Tibial artery (tissue), 4 donors: ENCODE measurements at regions not wholly inside any gene's neighbourhood (a gene's known extent, or its start where the extent isn't known, plus 50 kb on each side); places are given as distances from the start of the nearest gene placed in this dataset.

Experiments used
- DNase-seq, 2 donors: peaks; one replicate each; pipeline ENCODE4 v3.0.0-alpha.2; 2019
- H3K27ac ChIP-seq, 2 donors: fragments of 200-600 bp; sonication (generic) in 1 of 2; 1 replicate in 1 of 2; 2 replicates in 1 of 2; pipeline ENCODE4 v1.5.1; 2018 to 2019; ENCODE audit warnings: mild to moderate bottlenecking in 1 of 2
- H3K27me3 ChIP-seq, 2 donors: fragments of 200-600 bp; sonication (generic) in 1 of 2; one replicate each; pipeline versions ENCODE4 v1.5.1 to v1.6.0; 2016 to 2019
- H3K36me3 ChIP-seq, 3 donors: fragments of 200-600 bp; sonication (generic) in 2 of 3; one replicate each; pipeline ENCODE4 v1.5.1; 2016 to 2019; ENCODE audit warnings: mild to moderate bottlenecking in 2 of 3
- H3K4me1 ChIP-seq, 4 donors: fragments of 200-600 bp; sonication (generic) in 2 of 4; 1 replicate in 3 of 4; 2 replicates in 1 of 4; pipeline ENCODE4 v1.5.1; 2016 to 2019
- H3K4me3 ChIP-seq, 2 donors: fragments of 200-600 bp; sonication (generic) in 1 of 2; 1 replicate in 1 of 2; 2 replicates in 1 of 2; pipeline ENCODE4 v1.5.1; 2018 to 2019; ENCODE audit warnings: mild to moderate bottlenecking in 2 of 2
- H3K9me3 ChIP-seq, 3 donors: fragments of 200-600 bp; sonication (generic) in 1 of 3; one replicate each; pipeline ENCODE4 v1.5.1; 2016 to 2019
- intact Hi-C: fragments of 100-400 bp; cut with DNase I; formaldehyde crosslinking; loops from one replicate; pipeline ENCODE4 v1.15.0; 2023; ENCODE audit warnings: low total_unique reads
- TF ChIP-seq, protein P1 (sequence below), 2 experiments: fragments of 200-600 bp in 1 of 2; fragments of 450-650 bp in 1 of 2; IDR thresholded peaks; one replicate each; pipeline ENCODE4 v1.5.1; 2017 to 2019; ENCODE audit warnings: antibody characterized with exemption in 2 of 2, mild to moderate bottlenecking in 1 of 2, moderate library complexity in 1 of 2

DNA sequence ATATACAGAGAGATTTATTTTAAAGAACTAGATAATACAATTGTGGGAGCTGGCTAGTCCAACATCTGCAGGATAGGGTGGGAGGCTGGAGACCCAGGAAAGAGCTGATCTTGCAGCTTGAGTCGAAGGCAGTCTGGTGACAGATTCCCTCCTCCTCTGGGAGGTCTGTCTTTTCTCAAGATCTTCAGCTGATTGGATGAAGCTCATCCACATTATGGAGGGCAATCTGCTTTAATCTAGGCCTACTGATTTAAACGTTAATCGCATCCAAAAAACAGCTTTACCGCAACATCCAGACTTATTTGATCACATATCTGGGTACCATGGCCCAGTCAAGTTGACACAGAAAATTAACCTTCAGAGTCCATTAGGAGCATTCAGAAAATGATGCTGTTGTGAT lies 168.1 kb downstream of the ATPSCKMT start:
- Histone ChIP-seq H3K27me3 (no peaks in the 10 kb centered on the region), H3K4me1 (no peaks in the 10 kb centered on the region), H3K36me3 (no peaks in the 10 kb centered on the region), H3K9me3 (no peaks in the 10 kb centered on the region), H3K4me3 (no peak overlapping the region), H3K27ac (no peak overlapping the region)
- TF ChIP-seq, protein P1, sequence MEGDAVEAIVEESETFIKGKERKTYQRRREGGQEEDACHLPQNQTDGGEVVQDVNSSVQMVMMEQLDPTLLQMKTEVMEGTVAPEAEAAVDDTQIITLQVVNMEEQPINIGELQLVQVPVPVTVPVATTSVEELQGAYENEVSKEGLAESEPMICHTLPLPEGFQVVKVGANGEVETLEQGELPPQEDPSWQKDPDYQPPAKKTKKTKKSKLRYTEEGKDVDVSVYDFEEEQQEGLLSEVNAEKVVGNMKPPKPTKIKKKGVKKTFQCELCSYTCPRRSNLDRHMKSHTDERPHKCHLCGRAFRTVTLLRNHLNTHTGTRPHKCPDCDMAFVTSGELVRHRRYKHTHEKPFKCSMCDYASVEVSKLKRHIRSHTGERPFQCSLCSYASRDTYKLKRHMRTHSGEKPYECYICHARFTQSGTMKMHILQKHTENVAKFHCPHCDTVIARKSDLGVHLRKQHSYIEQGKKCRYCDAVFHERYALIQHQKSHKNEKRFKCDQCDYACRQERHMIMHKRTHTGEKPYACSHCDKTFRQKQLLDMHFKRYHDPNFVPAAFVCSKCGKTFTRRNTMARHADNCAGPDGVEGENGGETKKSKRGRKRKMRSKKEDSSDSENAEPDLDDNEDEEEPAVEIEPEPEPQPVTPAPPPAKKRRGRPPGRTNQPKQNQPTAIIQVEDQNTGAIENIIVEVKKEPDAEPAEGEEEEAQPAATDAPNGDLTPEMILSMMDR (IDR thresholded peaks at IDR 0.05), result no peak
- no peak for DNase-seq
- intact Hi-C loops, result no loop called here

DNA sequence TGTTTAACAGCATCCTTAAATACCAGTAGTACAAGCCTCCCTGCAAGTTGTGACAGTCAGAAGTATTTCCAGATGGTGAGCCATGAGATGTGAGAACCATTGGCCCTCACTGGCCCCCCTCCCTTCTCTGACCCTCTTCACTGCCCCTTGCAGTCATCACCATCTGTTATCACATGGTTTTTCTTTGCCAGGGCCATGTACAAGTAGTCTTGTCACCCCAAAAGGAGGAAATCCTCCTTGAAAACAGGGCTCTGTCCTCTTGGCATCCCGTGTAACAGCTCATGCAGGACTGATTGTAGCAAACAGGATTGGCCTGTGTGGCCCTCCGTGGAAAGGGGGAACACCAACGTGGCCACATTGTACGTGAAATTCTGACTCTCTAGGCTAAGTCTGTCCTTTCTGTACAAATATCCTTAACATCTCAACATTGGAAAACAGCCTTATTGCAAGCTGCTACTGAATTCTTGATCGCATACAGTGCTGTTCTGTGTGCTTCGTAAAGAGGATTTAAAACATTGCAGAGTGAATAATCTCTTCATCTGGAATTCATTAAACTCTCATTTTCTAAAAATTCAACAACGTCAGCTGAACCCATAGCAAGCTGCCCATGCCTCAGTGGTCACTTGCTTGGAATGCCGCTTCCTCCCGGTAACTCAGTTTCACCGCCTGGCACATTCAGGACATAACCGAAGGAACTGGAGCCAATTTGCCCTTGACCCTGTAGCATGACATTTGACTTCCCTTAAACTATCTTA lies 171.7 kb downstream of the ATPSCKMT start:
- TF ChIP-seq, protein P1 (IDR thresholded peaks at IDR 0.05), result no peak
- Histone ChIP-seq H3K27me3 (no peaks in the 10 kb centered on the region), H3K4me1 (no peaks in the 10 kb centered on the region), H3K4me3 (no peak overlapping the region), H3K36me3 (no peaks in the 10 kb centered on the region), H3K9me3 (no peaks in the 10 kb centered on the region), H3K27ac (no peak overlapping the region)
- DNase-seq, result no peak
- intact Hi-C loops, result no loop called here

DNA sequence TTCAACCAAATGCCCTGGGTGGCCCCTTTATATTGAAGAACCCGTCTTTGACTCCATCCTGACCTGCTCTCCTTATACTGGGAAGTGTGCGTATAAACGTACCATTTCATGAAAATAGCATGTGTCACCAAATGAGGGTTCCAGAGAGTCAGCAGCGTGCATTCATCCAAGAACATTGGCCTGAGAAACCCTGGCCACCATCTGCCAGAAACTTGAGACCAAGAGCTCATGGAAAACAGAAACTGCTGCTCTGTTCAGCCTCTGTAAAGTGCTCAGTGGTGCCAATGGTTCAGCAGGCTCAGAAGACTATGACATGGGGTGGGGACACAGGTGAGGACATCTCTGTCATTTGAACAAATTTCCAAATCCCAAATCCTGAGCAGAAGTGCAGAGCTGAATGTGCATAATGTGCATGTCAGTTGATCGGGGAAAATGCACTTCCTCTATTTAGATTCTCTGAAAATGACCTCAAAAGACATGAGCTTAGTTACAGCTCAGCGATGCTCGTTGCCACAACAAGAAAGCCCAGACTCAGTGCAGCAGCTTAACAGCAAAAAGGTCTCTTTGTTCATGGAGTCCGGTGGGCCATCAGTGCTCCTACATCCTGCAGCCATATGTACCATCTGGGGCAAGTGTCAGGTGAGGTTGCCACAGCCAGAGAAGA lies 176.1 kb downstream of the ATPSCKMT start:
- DNase-seq, result no peak

DNA sequence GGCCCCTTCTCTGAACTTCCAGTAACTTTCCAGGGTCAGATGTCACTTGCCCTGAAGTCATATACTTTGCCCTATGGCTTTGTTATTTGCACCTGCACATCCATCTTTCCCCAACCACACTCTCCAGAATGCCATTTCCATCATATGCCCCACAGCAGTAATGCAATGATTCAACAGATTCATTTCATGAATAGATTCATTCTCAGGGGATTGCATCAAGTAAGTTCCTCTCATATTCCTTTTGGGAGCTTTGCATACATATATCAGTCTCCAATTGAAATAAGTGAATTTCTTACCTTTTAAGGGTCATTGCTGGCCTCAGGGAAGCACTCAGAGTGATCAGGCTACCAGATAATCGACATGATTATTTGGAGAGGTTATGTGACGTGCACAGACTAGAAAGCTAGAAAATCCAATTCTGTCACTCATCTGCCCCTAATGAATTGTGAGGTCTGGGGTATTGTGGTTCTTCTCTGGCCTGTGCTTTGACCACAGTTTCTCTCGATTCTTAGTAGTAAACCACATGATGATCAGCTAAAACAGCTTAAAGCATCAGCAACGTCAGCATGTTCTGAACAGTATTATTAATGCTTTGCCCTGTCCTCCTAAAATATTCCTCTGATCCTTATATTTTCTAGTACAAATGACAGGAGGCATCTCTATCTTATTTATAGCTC lies 179.9 kb downstream of the ATPSCKMT start:
- TF ChIP-seq, protein P1 (IDR thresholded peaks at IDR 0.05), result no peak
- Histone ChIP-seq H3K4me3 (no peak overlapping the region), H3K4me1 (no peaks in the 10 kb centered on the region), H3K27me3 (no peaks in the 10 kb centered on the region), H3K36me3 (no peaks in the 10 kb centered on the region), H3K27ac (no peak overlapping the region), H3K9me3 (no peaks in the 10 kb centered on the region)
- no peak for DNase-seq
- intact Hi-C loops, result no loop called here

More for the DNA sequence above, 176.1 kb downstream of the ATPSCKMT start:
- Histone ChIP-seq H3K4me3 (no peak overlapping the region), H3K27me3 (no peaks in the 10 kb centered on the region), H3K27ac (no peak overlapping the region), H3K36me3 (no peaks in the 10 kb centered on the region), H3K4me1 (no peaks in the 10 kb centered on the region), H3K9me3 (no peaks in the 10 kb centered on the region)
- intact Hi-C loops, result no loop called here
- TF ChIP-seq, protein P1 (IDR thresholded peaks at IDR 0.05), result no peak

DNA sequence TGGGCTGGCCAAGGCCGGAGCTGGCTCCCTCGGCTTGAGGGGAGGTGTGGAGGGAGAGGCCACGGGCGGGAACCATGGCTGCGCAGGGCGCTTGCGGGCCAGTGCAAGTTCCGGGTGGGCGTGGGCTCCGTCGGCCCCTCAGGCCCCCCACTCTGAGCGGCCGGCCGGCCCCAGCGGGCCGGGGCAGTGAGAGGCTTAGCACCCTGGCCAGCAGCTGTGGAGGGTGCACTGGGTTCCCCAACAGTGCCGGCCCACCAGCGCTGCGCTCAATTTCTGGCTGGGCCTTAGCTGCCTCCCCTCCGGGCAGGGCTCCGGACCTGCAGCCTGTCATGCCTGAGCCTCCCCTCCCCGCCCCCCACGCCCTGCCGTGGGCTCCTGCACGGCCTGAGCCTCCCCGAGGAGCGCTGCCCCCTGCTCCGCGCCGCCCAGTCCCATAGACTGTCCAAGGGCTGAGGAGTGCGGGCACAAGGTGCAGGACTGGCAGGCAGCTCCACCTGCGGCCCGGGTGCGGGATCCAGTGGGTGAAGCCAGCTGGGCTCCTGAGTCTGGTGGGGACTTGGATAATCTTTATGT lies 184.2 kb downstream of the ATPSCKMT start:
- no peak overlapping the region for H3K27ac ChIP-seq
- H3K9me3 ChIP-seq, result no peaks in the 10 kb centered on the region
- no peak overlapping the region for H3K4me3 ChIP-seq
- no peaks in the 10 kb centered on the region for H3K36me3 ChIP-seq
- H3K27me3 ChIP-seq, result no peaks in the 10 kb centered on the region
- DNase-seq, result no peak
- no peaks in the 10 kb centered on the region for H3K4me1 ChIP-seq
- intact Hi-C loops, result no loop called here
- TF ChIP-seq, protein P1 (IDR thresholded peaks at IDR 0.05), result no peak
